GM23338 (cell line): ENCODE measurements at regions not wholly inside any gene's neighbourhood (a gene's known extent, or its start where the extent isn't known, plus 50 kb on each side); places are given as distances from the start of the nearest gene placed in this dataset.

Experiments used
- ATAC-seq: fragments of 200-7000 bp; cut with Tn5 transposase; 3 replicates; pipeline ENCODE4 v1.9.1; 2020
- DNase-seq: peaks from one replicate; pipeline ENCODE4 v3.0.0-alpha.2; 2015; ENCODE audit warnings: low spot score
- H2AFZ ChIP-seq: fragments of 200-600 bp; sonication (generic); 2 replicates; pipeline ENCODE4 v1.8.0; 2016; ENCODE audit warnings: antibody characterized with exemption, mild to moderate bottlenecking, moderate library complexity
- H3F3A ChIP-seq: fragments of 200-600 bp; sonication (generic); replicated peaks from 2 replicates; pipeline ENCODE4 v1.8.0; 2017; ENCODE audit warnings: antibody characterized with exemption, mixed run types, low read depth
- H3K27ac ChIP-seq: fragments of 200-600 bp; sonication (generic); 2 replicates; pipeline ENCODE4 v1.6.1; 2016; ENCODE audit warnings: low read depth
- H3K27me3 ChIP-seq: fragments of 200-600 bp; sonication (generic); 2 replicates; pipeline ENCODE4 v1.8.0; 2016; ENCODE audit warnings: mild to moderate bottlenecking, mixed run types, moderate library complexity; ENCODE audit not compliant: insufficient read depth
- H3K36me3 ChIP-seq: fragments of 200-600 bp; sonication (generic); 2 replicates; pipeline ENCODE4 v1.8.0; 2016; ENCODE audit warnings: mild to moderate bottlenecking; ENCODE audit not compliant: insufficient read depth
- H3K4me1 ChIP-seq: fragments of 200-600 bp; sonication (generic); 2 replicates; pipeline ENCODE4 v1.8.0; 2016; ENCODE audit warnings: mild to moderate bottlenecking, moderate library complexity; ENCODE audit not compliant: insufficient read depth
- H3K4me2 ChIP-seq: fragments of 200-600 bp; sonication (generic); 2 replicates; pipeline ENCODE4 v1.7.1; 2017; ENCODE audit warnings: mixed run types
- H3K4me3 ChIP-seq: fragments of 200-600 bp; sonication (generic); 2 replicates; pipeline ENCODE4 v1.6.1; 2016; ENCODE audit warnings: mixed run types
- H3K79me2 ChIP-seq: fragments of 200-600 bp; sonication (generic); replicated peaks from 2 replicates; pipeline ENCODE4 v1.8.0; 2017; ENCODE audit warnings: mild to moderate bottlenecking; ENCODE audit not compliant: insufficient read depth
- H3K9me2 ChIP-seq: fragments of 200-600 bp; sonication (generic); 2 replicates; pipeline ENCODE4 v1.8.0; 2017; ENCODE audit not compliant: insufficient read depth
- H4K20me1 ChIP-seq: fragments of 200-600 bp; sonication (generic); replicated peaks from 2 replicates; pipeline ENCODE4 v1.8.0; 2017; ENCODE audit warnings: mild to moderate bottlenecking; ENCODE audit not compliant: insufficient read depth
- H3K27ac Mint-ChIP-seq: 2 replicates; pipeline ENCODE4 v1.8.0; 2020; ENCODE audit warnings: inconsistent platforms, mild to moderate bottlenecking, moderate library complexity, mixed read lengths
- H3K27me3 Mint-ChIP-seq: 3 replicates; pipeline ENCODE4 v1.8.0; 2022; ENCODE audit warnings: low read depth, mild to moderate bottlenecking, moderate library complexity, mixed read lengths, inconsistent platforms; ENCODE audit not compliant: insufficient read depth, poor library complexity
- H3K36me3 Mint-ChIP-seq: 3 replicates; pipeline ENCODE4 v1.8.0; 2021; ENCODE audit warnings: low read depth, mild to moderate bottlenecking, inconsistent platforms, moderate library complexity, mixed read lengths
- H3K4me1 Mint-ChIP-seq: 3 replicates; pipeline ENCODE4 v1.8.0; 2020; ENCODE audit warnings: mild to moderate bottlenecking, inconsistent platforms, mixed read lengths
- H3K4me3 Mint-ChIP-seq: 3 replicates; pipeline ENCODE4 v1.8.0; 2021; ENCODE audit warnings: moderate library complexity, mild to moderate bottlenecking, inconsistent platforms, mixed read lengths
- H3K9me3 Mint-ChIP-seq: 3 replicates; pipeline ENCODE4 v1.8.0; 2020; ENCODE audit warnings: moderate library complexity, mild to moderate bottlenecking, inconsistent platforms, mixed read lengths
- CREB1 ChIP-seq: fragments of 250-450 bp; sonication (Bioruptor Pico); IDR thresholded peaks from 2 replicates; pipeline ENCODE4 v1.5.0; 2020; ENCODE audit warnings: low read depth, mild to moderate bottlenecking, moderate library complexity
- CTCF ChIP-seq, 2 experiments: fragments of 200-600 bp in 1 of 2; sonication (generic) in 1 of 2; conservative IDR thresholded peaks; 2 replicates each; pipeline versions ENCODE4 v1.5.1 to v1.6.1; 2016 to 2017; ENCODE audit warnings: antibody characterized with exemption in 2 of 2, low read depth in 2 of 2, mild to moderate bottlenecking in 2 of 2, moderate library complexity in 1 of 2
- NANOG ChIP-seq: IDR thresholded peaks from 2 replicates; pipeline ENCODE4 v1.6.1; 2016; ENCODE audit warnings: antibody characterized with exemption, borderline replicate concordance
- POLR2AphosphoS5 ChIP-seq: IDR thresholded peaks from 2 replicates; pipeline ENCODE4 v1.6.1; 2016; ENCODE audit warnings: antibody characterized with exemption, low read depth
- ZNF331 ChIP-seq: fragments of 250-450 bp; sonication (Bioruptor Pico); IDR thresholded peaks from 2 replicates; pipeline ENCODE4 v1.5.0; 2020; ENCODE audit warnings: low read depth, mild to moderate bottlenecking, moderate library complexity
- ZNF462 ChIP-seq: fragments of 250-450 bp; sonication (Bioruptor Pico); IDR thresholded peaks from 2 replicates; pipeline ENCODE4 v1.5.0; 2020; ENCODE audit warnings: mild to moderate bottlenecking, moderate library complexity

- no peaks in the 10 kb centered on the region for H4K20me1 ChIP-seq
- no peak overlapping the region for H3K4me2 ChIP-seq
- no peak overlapping the region for H3K27ac Mint-ChIP-seq
- H3K9me2 ChIP-seq = no peaks in the 10 kb centered on the region
- no peak overlapping the region for H2AFZ ChIP-seq
- H3K36me3 Mint-ChIP-seq = no peaks in the 10 kb centered on the region
- no peak overlapping the region for H3K4me3 Mint-ChIP-seq
- no peaks in the 10 kb centered on the region for H3K27me3 ChIP-seq
- no peaks in the 10 kb centered on the region for H3K79me2 ChIP-seq
- H3K4me1 Mint-ChIP-seq = no peaks in the 10 kb centered on the region; the same call in 2 of the 3 replicates
- H3K27ac ChIP-seq = no peak overlapping the region
- H3K36me3 ChIP-seq = no peaks in the 10 kb centered on the region
- H3F3A ChIP-seq = no peaks in the 10 kb centered on the region
- no peaks in the 10 kb centered on the region for H3K4me1 ChIP-seq
- H3K4me3 ChIP-seq = no peak overlapping the region
- TF ChIP-seq POLR2AphosphoS5 (no peak), ZNF462 (CRISPR knock-in tag) (no peak), ZNF331 (no peak), NANOG (no peak), CTCF (conservative IDR thresholded peaks at IDR 0.05; ENCODE audit: low read depth in 2 of 2) (no peak), CREB1 (CRISPR knock-in tag) (no peak)
- DNase-seq (no peak), ATAC-seq (no peak)
- no peaks in the 10 kb centered on the region for H3K9me3 Mint-ChIP-seq
- peaks cover 3% of the 10 kb centered on the region for H3K27me3 Mint-ChIP-seq
These were observed 120.3 kb upstream of the FAM204A start for GRCh38 chr10:118462401-118462800.
